GM12892 (cell line): ENCODE measurements at regions not wholly inside any gene's neighbourhood (a gene's known extent, or its start where the extent isn't known, plus 50 kb on each side); places are given as distances from the start of the nearest gene placed in this dataset.

Source experiments
- POLR2AphosphoS5 ChIP-seq: IDR thresholded peaks from 2 replicates; pipeline ENCODE4 v1.6.1; 2011; ENCODE audit warnings: low read depth, low read length, control low read depth
- TAF1 ChIP-seq: IDR thresholded peaks from 2 replicates; pipeline ENCODE4 v1.6.1; 2011; ENCODE audit warnings: low read depth, mild to moderate bottlenecking, control low read depth, low read length, borderline replicate concordance

- TF ChIP-seq TAF1 = no peak
- TF ChIP-seq POLR2AphosphoS5 = no peak
Measured at GRCh38 chr16:72679856-72680255, 368.1 kb downstream of the ZFHX3 start.
